ENCODE measurements at regions not wholly inside any gene's neighbourhood (a gene's known extent, or its start where the extent isn't known, plus 50 kb on each side); places are given as distances from the start of the nearest gene placed in this dataset.
"Not testable (repeated sequence)": the region's sequence is repeated elsewhere in the genome, so short reads cannot be mapped to it uniquely, and the experiment has no call there.

DNA sequence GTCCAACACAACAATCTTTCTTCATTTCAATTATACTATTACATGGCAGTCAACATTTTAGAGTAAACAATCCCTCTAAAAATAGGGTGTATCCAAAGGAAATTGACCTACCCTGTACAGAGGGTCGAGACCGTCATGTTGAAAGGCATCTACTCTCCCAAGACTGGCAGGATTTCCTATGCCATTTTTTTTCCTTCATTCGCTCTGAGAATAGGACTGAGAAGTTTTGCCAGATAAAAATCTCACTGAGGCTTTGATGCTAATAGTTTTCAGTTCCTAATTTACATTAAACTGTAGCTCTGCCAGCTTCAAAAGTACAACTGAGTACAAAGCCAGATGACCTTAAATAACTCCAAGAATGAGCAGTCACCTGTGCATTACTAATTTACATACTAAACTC, 84.5 kb upstream of the SEMA3C start:
- H3K36me3 ChIP-seq: no peaks in the 10 kb centered on the region
- H3K4me1 ChIP-seq: no peaks in the 10 kb centered on the region
- H3K4me3 ChIP-seq: no peak overlapping the region
- intact Hi-C loops (cut with DNase I; ENCODE audit: low total_unique reads): no loop called here
- no peak overlapping the region for H3K27ac ChIP-seq
- no peak for DNase-seq
- no peaks in the 10 kb centered on the region for H3K9me3 ChIP-seq
- H3K27me3 ChIP-seq: no peaks in the 10 kb centered on the region
- TF ChIP-seq, protein P1, sequence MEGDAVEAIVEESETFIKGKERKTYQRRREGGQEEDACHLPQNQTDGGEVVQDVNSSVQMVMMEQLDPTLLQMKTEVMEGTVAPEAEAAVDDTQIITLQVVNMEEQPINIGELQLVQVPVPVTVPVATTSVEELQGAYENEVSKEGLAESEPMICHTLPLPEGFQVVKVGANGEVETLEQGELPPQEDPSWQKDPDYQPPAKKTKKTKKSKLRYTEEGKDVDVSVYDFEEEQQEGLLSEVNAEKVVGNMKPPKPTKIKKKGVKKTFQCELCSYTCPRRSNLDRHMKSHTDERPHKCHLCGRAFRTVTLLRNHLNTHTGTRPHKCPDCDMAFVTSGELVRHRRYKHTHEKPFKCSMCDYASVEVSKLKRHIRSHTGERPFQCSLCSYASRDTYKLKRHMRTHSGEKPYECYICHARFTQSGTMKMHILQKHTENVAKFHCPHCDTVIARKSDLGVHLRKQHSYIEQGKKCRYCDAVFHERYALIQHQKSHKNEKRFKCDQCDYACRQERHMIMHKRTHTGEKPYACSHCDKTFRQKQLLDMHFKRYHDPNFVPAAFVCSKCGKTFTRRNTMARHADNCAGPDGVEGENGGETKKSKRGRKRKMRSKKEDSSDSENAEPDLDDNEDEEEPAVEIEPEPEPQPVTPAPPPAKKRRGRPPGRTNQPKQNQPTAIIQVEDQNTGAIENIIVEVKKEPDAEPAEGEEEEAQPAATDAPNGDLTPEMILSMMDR (IDR thresholded peaks at IDR 0.05): no peak
- no peak for TF ChIP-seq EP300 (IDR thresholded peaks at IDR 0.05)
- 59 to 71% (median 65%) methylated on average over 3 of the region's 3 CpGs for WGBS, 5 donors

DNA sequence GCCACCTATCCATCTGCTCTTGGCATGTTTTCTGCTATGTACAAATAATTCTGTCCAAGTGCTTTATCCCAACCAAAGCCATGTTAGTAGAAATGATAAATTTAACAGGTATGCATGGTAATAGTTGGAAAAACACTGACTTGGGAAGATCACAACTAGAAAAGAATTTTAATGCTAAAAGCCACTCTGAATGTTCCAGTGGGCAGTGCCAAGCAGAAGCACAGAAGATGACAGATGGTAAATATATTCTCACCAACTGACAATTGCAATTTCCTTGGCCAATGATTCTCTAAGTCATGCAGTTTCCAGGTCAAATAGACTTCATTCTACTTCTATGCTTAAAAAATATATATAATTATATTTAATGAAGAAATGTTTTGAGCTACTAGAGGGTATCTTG, 83.6 kb upstream of the SEMA3C start:
- no peak overlapping the region for H3K27ac ChIP-seq
- H3K4me1 ChIP-seq: no peaks in the 10 kb centered on the region
- DNase-seq: no peak
- H3K4me3 ChIP-seq: no peak overlapping the region
- no peaks in the 10 kb centered on the region for H3K9me3 ChIP-seq
- intact Hi-C loops (cut with DNase I; ENCODE audit: low total_unique reads): no loop called here
- no peaks in the 10 kb centered on the region for H3K27me3 ChIP-seq
- no peaks in the 10 kb centered on the region for H3K36me3 ChIP-seq
- no peak for TF ChIP-seq POLR2A (IDR thresholded peaks at IDR 0.05)
- TF ChIP-seq POLR2AphosphoS5 (IDR thresholded peaks at IDR 0.05): no peak
- TF ChIP-seq, protein P1 (IDR thresholded peaks at IDR 0.05): no peak
- no peak for TF ChIP-seq EP300 (IDR thresholded peaks at IDR 0.05)

DNA sequence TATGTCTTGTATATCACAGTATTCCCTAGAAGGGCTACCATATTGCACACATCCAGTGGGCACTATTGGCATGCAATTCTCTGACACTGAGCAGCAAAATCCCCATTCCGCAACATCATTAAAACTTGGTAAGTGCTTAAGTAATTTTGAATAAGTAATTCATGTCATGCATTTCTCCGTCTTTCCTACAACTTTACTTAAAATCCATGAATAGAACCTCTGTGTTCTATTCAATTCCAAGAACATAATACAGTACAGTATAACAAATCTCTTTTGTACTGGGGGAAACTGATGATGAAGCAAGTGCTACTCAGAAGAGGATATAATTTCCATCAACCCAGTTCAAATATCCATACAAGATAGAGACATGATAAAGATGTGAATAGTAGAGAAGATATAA, 80.9 kb upstream of the SEMA3C start:
- no peak for DNase-seq
- no peaks in the 10 kb centered on the region for H3K36me3 ChIP-seq
- no peak overlapping the region for H3K4me3 ChIP-seq
- intact Hi-C loops (cut with DNase I; ENCODE audit: low total_unique reads): no loop called here
- H3K9me3 ChIP-seq: no peaks in the 10 kb centered on the region
- H3K27ac ChIP-seq: no peak overlapping the region
- H3K4me1 ChIP-seq: no peaks in the 10 kb centered on the region
- TF ChIP-seq EP300 (IDR thresholded peaks at IDR 0.05) (no peak), POLR2A (IDR thresholded peaks at IDR 0.05) (no peak), POLR2AphosphoS5 (IDR thresholded peaks at IDR 0.05) (no peak)
- TF ChIP-seq, protein P1 (IDR thresholded peaks at IDR 0.05): no peak
- no peaks in the 10 kb centered on the region for H3K27me3 ChIP-seq
- WGBS, 5 donors: 90 to 96% (median 92%) methylated on average over 2 of the region's 2 CpGs

DNA sequence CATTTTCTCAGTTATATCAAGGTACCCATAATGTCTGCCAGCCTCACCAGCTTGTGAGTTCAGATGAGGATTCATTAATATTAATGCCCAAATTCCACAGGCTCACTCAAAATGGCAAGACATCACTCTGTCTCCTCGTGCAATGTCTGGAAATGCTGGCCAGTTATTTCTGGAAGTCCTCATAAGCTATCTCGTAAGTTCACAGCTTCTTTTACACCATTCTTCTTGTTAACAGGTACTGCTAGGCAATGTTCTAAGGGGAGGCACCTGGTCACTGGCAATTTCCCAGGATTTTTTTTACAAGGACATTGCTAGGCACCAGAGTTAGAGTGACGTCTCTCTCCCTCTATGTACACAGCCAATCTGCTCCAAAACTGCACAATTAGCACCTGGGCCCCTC, 80.2 kb upstream of the SEMA3C start:
- no peak overlapping the region for H3K4me3 ChIP-seq
- no peak overlapping the region for H3K27ac ChIP-seq
- H3K36me3 ChIP-seq: no peaks in the 10 kb centered on the region
- H3K27me3 ChIP-seq: no peaks in the 10 kb centered on the region
- DNase-seq: no peak
- H3K4me1 ChIP-seq: no peaks in the 10 kb centered on the region
- TF ChIP-seq POLR2A (IDR thresholded peaks at IDR 0.05) (no peak), POLR2AphosphoS5 (IDR thresholded peaks at IDR 0.05) (no peak), EP300 (IDR thresholded peaks at IDR 0.05) (no peak)
- TF ChIP-seq, protein P1 (IDR thresholded peaks at IDR 0.05): no peak
- H3K9me3 ChIP-seq: no peaks in the 10 kb centered on the region
- intact Hi-C loops (cut with DNase I; ENCODE audit: low total_unique reads): no loop called here
- WGBS, 5 donors: 55 to 79% (median 70%) methylated on average over 3 of the region's 3 CpGs

DNA sequence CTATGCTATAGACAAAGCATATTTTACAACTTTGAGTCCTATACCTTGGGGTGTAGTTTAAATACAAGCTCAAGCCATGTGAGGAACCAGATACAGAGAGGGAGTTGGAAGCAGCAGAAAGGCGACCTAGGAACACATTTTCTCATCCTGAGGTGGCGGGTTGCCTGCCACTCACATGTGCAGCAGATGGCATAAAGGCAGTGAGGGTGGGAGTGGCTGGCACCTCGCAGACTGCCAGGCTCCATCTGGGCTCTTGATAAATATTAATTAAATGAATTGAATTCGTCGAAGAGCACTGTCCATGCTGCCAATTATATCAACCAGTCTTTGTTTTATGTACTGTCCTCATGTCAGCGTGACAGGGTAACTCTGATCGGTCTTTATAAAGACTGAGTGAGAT, 79.0 kb upstream of the SEMA3C start:
- TF ChIP-seq EP300 (IDR thresholded peaks at IDR 0.05): no peak
- no peak for TF ChIP-seq POLR2AphosphoS5 (IDR thresholded peaks at IDR 0.05)
- TF ChIP-seq POLR2A (IDR thresholded peaks at IDR 0.05): no peak
- TF ChIP-seq, protein P1 (IDR thresholded peaks at IDR 0.05): no peak
- Histone ChIP-seq H3K27ac (no peak overlapping the region), H3K9me3 (no peaks in the 10 kb centered on the region), H3K27me3 (no peaks in the 10 kb centered on the region), H3K4me3 (no peak overlapping the region), H3K4me1 (no peaks in the 10 kb centered on the region), H3K36me3 (no peaks in the 10 kb centered on the region)
- 87 to 93% (median 90%) methylated on average over 7 of the region's 7 CpGs for WGBS, 5 donors
- intact Hi-C loops (cut with DNase I; ENCODE audit: low total_unique reads): no loop called here
- DNase-seq: no peak

DNA sequence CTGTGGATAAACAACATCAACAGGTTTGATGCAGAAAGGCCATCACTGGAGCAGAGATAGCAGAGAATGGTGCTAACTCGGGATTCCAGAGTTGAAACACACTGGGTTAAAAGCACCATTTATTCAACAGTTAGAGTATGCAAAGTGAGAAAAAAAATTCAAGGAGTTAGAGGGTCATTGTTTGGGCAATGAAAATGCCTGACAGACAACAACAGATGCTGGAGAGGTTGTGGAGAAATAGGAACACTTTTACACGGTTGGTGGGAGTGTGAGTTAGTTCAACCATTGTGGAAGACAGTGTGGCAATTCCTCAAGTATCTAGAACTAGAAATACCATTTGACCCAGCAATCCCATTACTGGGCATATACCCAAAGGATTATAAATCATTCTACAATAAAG, 77.4 kb upstream of the SEMA3C start:
- DNase-seq; H3K27me3 ChIP-seq; H3K4me3 ChIP-seq; H3K9me3 ChIP-seq; H3K27ac ChIP-seq; H3K4me1 ChIP-seq; H3K36me3 ChIP-seq; intact Hi-C loops (cut with DNase I; ENCODE audit: low total_unique reads): not testable (repeated sequence)
- 85 to 91% (median 87%) methylated on average over 2 of the region's 2 CpGs for WGBS, 5 donors
